GM18858 (cell line): ENCODE measurements at regions not wholly inside any gene's neighbourhood (a gene's known extent, or its start where the extent isn't known, plus 50 kb on each side); places are given as distances from the start of the nearest gene placed in this dataset.
"Not testable (repeated sequence)": the region's sequence is repeated elsewhere in the genome, so short reads cannot be mapped to it uniquely, and the experiment has no call there.

Source experiments
- ATAC-seq: cut with Tn5 transposase; IDR thresholded peaks from one replicate; pipeline ENCODE4 v1.9.1; 2021; ENCODE audit not compliant: unreplicated experiment

DNA sequence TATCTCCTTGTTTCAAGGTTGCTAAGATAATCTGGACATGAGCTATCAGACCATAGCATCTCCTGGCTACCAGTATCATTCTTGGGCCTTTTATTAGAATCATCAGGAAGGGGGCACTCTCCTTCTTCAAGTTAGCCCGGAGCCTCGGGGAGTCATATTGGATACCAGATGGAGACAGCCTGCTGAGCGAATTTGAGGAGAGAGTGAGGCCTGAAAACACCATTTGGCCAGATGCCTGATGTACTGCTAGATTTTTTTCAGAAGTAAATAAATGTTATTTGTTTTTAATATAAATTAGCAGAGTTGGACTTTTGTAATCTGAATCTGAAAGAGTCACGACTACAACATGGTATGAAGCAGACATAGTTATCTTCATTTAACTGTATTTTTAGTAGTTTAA, 848.6 kb downstream of the IGSF11 start:
- no peak for ATAC-seq

- no peak for ATAC-seq
Observed at GRCh38 chr3:118187221-118187620, 847.4 kb downstream of the IGSF11 start.

DNA sequence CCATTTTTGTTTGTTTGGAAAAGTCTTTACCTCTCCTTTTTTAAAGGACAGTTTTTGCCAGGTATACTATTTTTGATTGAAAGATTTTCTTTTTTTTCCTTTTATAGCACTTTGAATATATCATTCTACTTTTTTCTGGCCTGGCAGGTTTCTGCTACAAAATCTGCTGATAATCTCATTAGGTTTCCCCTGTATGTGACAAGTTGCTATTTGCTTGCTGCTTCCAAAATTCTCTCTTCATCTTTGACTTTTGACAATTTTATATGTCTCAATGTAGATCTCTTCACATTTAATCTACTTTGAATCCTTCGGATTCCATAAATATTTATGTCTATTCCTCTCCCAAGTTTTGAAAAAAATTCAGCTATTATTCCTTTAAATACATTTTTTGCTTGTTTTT, 838.5 kb downstream of the IGSF11 start:
- no peak for ATAC-seq

GRCh38 chr3:118199044-118199443, 835.6 kb downstream of the IGSF11 start:
- ATAC-seq = no peak

GRCh38 chr3:118204052-118204656, 830.5 kb downstream of the IGSF11 start:
- ATAC-seq = no peak

DNA sequence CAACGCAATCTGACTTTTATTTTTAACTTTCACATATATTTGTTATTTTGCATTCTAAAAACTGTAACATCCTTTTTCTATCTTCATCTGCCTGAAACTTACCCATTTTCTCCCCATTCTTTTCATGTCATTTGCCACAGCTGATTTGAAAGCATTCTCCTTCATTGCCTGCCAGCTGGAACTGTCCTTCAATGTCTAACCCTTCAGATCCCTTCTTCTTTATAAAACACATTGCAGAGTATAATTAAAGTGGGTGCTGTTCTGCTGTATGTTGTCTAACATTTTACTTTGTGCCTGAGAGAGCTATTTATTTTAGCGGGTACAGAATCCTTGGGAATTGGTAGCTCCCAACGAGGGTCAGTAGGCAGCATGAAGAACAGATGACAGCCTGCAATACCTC, 827.4 kb downstream of the IGSF11 start:
- no peak for ATAC-seq

DNA sequence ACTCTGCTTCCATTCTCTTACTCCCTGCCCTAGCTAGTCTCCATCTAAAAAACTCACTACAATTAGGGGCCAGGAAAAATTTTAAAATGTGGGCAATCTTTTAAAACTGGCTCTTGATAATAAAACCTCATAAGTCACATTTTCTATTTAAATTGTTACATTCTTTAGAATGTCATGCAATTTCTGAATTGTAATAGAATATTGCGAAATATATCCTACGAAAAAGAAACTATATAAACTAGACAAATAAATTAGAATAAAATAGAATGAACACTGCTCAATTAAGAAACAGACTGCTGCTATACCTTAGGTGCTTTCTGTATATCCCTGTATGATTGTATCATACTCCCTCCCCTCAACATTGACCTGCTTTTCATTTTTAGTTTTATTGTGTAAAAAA, 826.0 kb downstream of the IGSF11 start:
- no peak for ATAC-seq

DNA sequence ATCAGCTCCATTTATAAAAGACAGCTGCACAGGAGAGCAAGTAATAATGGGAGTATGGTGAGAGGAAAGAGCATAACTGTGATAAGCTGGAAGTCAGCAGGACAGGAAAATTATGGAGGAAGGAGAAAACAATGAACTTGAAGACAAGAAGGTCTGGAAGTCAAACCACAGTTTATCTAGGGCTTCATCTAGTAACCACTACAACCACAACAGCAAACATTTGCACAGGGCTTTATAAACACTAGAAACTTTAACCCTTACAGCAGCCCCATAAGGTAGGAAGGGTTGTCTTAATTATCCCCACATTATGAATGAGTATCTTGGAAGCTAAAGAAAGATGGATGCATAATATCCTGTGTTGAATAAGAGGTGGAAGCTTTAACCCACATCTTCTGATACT, 820.8 kb downstream of the IGSF11 start:
- ATAC-seq = no peak

DNA sequence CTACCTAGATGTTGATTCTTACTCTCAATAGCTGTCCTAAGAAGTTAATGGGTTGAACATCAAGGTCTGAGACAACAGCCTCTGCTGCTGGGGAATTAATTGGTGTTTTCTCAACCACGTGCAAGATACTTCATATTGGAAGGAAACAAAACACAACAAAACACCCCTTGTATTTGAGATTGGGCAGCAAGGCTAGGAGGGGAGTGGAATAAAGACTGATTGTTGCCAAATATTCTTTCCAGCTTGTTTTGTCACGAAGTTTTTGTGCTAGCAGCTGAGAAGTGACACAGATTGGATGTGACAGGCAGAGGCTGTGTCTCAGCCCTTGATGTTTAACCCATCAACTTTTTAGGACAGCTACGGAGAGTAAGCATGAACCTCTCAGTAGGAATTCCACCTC, 808.4 kb downstream of the IGSF11 start:
- ATAC-seq = no peak

GRCh38 chr3:118227191-118227590, 807.5 kb downstream of the IGSF11 start:
- ATAC-seq = no peak

DNA sequence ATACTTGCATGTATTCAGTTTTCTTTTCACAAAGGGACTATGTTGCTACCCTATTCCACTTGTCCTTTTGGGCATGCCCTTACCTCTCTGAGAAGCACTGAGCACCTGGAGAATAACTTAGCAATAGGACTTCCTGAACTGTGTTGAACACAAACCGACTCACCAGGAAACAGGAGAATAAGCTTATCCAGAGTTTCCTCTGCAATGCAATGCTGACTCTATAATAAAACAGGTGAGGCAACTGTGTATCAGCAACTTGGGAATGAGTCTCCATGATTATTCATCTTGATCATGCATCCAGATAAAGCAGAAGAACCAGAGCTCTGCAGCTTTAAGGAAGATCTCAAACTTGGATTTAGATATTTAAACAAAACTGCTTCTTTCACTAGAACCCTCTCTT, 806.5 kb downstream of the IGSF11 start:
- no peak for ATAC-seq

GRCh38 chr3:118229196-118229595, 805.5 kb downstream of the IGSF11 start:
- ATAC-seq = no peak

DNA sequence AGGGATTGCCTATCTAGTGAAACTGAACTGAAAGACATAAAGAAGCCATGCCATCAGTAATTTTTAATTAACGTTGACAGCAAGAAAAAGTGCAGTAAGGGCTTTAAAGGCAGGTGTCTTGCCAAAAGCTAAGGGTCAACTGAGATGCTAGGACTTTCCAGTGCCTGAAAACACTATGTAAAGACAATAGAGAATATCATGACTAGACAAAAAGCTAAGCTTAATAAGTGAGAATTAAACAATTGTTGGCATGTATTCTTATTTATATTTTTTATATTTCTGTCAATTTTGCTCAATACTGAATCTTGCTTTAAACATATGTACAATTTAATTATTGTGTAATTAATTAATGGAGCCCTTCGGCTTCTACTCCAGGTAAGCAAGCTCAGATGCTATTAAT, 803.1 kb downstream of the IGSF11 start:
- no peak for ATAC-seq

- no peak for ATAC-seq
Observed at GRCh38 chr3:118239253-118239652, 795.4 kb downstream of the IGSF11 start.

DNA sequence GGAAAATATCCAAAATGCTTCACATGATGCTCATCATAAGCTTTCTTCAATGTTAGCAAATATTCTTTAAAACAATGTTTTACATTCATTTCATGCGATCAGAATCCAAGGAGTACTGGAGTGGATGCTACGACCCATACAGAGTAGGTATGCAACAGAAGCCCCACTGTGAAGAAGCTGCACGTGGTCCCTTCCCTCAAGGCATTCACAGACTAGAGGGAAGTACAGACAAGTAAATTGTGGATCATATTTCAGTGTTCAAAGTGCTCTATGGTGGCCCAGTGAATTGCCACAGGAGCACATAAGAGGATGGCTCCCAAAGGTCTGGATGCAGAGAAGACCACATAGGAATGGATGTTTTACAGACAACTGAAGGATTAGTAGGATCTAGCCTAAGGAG, 789.9 kb downstream of the IGSF11 start:
- no peak for ATAC-seq

- no peak for ATAC-seq
Observed at GRCh38 chr3:118245312-118245711, 789.3 kb downstream of the IGSF11 start.

GRCh38 chr3:118258850-118259249, 775.8 kb downstream of the IGSF11 start:
- not testable (repeated sequence) for ATAC-seq

DNA sequence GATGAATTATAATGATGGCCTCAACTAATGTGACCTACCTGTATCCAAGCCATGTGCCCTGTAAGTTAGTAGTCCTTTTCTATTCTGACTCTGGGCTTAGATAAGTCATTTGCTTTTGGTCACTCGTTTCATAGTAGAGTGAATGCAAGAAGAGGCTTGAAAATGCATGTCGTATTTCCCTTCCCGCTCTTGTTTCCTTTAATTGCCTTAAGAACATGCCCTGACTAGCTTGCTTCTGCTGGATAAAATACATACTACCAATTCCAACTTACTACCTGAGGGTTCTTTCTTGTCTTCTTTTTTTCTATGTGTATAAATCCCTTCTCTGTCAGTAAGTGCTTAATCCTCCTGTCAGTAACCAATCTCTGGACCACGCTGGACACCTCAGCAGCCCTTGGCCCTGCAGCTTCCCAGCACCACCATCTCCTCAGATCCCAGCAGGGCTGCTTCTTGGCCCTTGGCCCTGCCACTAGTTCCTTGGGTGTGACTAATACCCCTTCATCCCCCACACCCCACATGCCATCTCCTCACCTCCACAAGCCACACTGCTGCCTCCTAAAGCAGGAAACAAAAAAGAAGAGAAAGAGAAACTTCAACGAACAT, 771.7 kb downstream of the IGSF11 start:
- ATAC-seq = no peak

GRCh38 chr3:118267588-118267987, 767.1 kb downstream of the IGSF11 start:
- ATAC-seq = no peak

GRCh38 chr3:118269537-118270125, 765.0 kb downstream of the IGSF11 start:
- ATAC-seq = no peak

DNA sequence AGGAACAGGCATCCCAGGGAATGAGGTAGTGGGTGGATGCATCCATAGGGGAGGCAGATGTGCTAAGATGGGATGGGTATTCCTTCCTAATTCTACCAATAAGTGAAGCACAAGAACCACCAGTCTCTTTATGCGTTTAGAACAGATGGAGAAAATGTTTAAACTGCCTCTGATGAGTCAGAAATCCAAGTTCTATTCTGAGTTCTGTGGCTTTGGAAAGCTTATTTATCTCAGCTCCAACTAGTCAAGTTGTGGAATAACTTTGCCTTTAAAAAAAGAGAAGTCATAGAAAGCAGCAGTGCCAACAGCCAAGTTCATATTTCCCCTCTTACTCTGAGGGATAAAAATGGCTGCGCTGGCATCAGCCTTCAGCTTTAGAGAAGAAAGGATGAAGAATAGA, 761.7 kb downstream of the IGSF11 start:
- no peak for ATAC-seq

GRCh38 chr3:118277814-118278213, 756.8 kb downstream of the IGSF11 start:
- no peak for ATAC-seq

DNA sequence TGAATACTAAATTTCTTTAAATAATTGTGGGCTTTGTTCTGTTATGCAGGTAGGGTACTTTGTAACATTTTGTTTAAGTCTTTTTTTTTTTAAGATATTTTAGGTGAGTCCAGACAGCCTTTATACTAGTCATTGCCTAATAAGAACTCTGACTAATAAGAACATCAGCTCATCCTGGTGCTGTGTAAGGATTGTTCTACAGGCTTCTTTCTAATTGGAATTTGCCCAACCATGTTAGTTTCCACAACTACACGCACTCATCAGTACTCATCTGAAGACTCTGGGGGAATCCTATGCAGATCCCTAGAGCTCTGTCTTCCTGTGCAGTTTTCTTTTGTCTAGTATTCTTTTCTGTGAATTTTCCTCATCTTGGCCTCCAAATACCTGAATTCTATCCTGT, 741.8 kb downstream of the IGSF11 start:
- no peak for ATAC-seq
